Stromal cell of bone marrow (primary cell): ENCODE measurements at regions not wholly inside any gene's neighbourhood (a gene's known extent, or its start where the extent isn't known, plus 50 kb on each side); places are given as distances from the start of the nearest gene placed in this dataset.
A peak's percentile ranks its signal among the peaks of the same experiment; 100 is the strongest.
"Not testable (repeated sequence)": the region's sequence is repeated elsewhere in the genome, so short reads cannot be mapped to it uniquely, and the experiment has no call there.

Experiments
- DNase-seq: peaks from one replicate; pipeline ENCODE4 v3.0.0-alpha.2; 2012; ENCODE audit warnings: low read depth

- DNase-seq = no peak
Observed at GRCh38 chr13:74730556-74731331, 596.5 kb upstream of the KLF12 start.

GRCh38 chr13:74726206-74726605, 592.0 kb upstream of the KLF12 start:
- no peak for DNase-seq

GRCh38 chr13:74718232-74718842, 584.1 kb upstream of the KLF12 start:
- not testable (repeated sequence) for DNase-seq

GRCh38 chr13:74715718-74716117, 581.5 kb upstream of the KLF12 start:
- DNase-seq = no peak

- DNase-seq = no peak
Observed at GRCh38 chr13:74710006-74710405, 575.8 kb upstream of the KLF12 start.

GRCh38 chr13:74709226-74709625, 575.0 kb upstream of the KLF12 start:
- DNase-seq = no peak

- DNase-seq = no peak
Observed at GRCh38 chr13:74708629-74709028, 574.4 kb upstream of the KLF12 start.

- no peak for DNase-seq
Observed at GRCh38 chr13:74707291-74707690, 573.1 kb upstream of the KLF12 start.

- DNase-seq = no peak
Observed at GRCh38 chr13:74706801-74707200, 572.6 kb upstream of the KLF12 start.

GRCh38 chr13:74705438-74705837, 571.2 kb upstream of the KLF12 start:
- no peak for DNase-seq

GRCh38 chr13:74703855-74704387, 569.7 kb upstream of the KLF12 start:
- no peak for DNase-seq

- DNase-seq = no peak
Observed at GRCh38 chr13:74696148-74696922, 562.1 kb upstream of the KLF12 start.

- peak; percentile 9 for DNase-seq
Observed at GRCh38 chr13:74695021-74695800, 561.0 kb upstream of the KLF12 start.

- DNase-seq = no peak
Observed at GRCh38 chr13:74687442-74688182, 553.4 kb upstream of the KLF12 start.

GRCh38 chr13:74683411-74683810, 549.2 kb upstream of the KLF12 start:
- DNase-seq = no peak

- DNase-seq = no peak
Observed at GRCh38 chr13:74682746-74683145, 548.5 kb upstream of the KLF12 start.

- no peak for DNase-seq
Observed at GRCh38 chr13:74681891-74682290, 547.7 kb upstream of the KLF12 start.

GRCh38 chr13:74678308-74678965, 544.2 kb upstream of the KLF12 start:
- no peak for DNase-seq

- DNase-seq = no peak
Observed at GRCh38 chr13:74675972-74676371, 541.8 kb upstream of the KLF12 start.

- DNase-seq = no peak
Observed at GRCh38 chr13:74675182-74675581, 541.0 kb upstream of the KLF12 start.

GRCh38 chr13:74674720-74675119, 540.5 kb upstream of the KLF12 start:
- DNase-seq = no peak
